ENCODE measurements at regions not wholly inside any gene's neighbourhood (a gene's known extent, or its start where the extent isn't known, plus 50 kb on each side); places are given as distances from the start of the nearest gene placed in this dataset.

DNA sequence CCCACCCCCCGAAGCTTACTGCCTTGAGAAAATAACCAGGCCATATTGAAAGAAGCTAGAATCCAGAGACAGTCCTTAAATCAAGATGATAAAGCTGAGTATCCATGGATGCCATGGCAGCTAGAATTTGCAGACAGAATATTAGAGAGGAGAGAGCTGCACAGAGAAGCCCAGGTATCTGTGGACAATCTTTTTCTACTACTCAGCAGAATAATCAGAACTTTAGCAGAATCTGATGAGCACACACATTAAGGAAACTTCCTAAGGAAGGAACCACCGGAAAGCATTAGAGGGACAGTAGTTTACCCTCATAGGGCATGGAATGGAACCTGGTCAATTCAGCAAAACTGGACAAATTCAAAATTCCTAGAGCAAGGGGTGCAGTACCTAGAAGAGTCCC lies 1001.7 kb downstream of the HACE1 start:
- no peaks in the 10 kb centered on the region for H4K20me1 ChIP-seq (ENCODE audit: control insufficient read depth, insufficient read depth)
- H3K36me3 ChIP-seq (ENCODE audit: control insufficient read depth in 2 of 2, insufficient read depth in 2 of 2, low read length in 1 of 2): no peaks in the 10 kb centered on the region
- no peak overlapping the region for H2AFZ ChIP-seq (ENCODE audit: control insufficient read depth, low read depth, low read length)
- no peak overlapping the region for H3K9ac ChIP-seq (ENCODE audit: control insufficient read depth, insufficient read depth, low read length)
- ChIA-PET POLR2A (no interaction called here), CTCF (no interaction called here), RAD21 (ENCODE audit: unreplicated experiment) (no interaction called here), SMC1A (ENCODE audit: uncharacterized antibody, unreplicated experiment) (interaction anchor here (0.6 to 0.7 kb wide), 2 partner anchors 20 to 344 kb away, joined by 3 read pairs; no protein-coding TSS in a partner anchor)
- in situ Hi-C loops (cut with MboI) (no loop called here), intact Hi-C loops (cut with micrococcal nuclease; ENCODE audit: unreplicated experiment) (no loop called here)
- 16% methylated on average over 2 of the region's 2 CpGs for WGBS (ENCODE audit: insufficient coverage, insufficient replicate concordance, low lambda C conversion rate, missing lambda C conversion rate)
- no peaks in the 10 kb centered on the region for H3K9me3 ChIP-seq (replicated peaks; ENCODE audit: control insufficient read depth, insufficient read depth, low read length)
- H3K4me2 ChIP-seq (ENCODE audit: control insufficient read depth, insufficient read depth): no peak overlapping the region
- H3K4me1 ChIP-seq (ENCODE audit: control insufficient read depth, insufficient read depth, low read length): no peaks in the 10 kb centered on the region
- ATAC-seq (no peak), FAIRE-seq (no peak), DNase-seq (ENCODE audit: low read depth, low spot score) (no peak)
- no peaks in the 10 kb centered on the region for H3K79me2 ChIP-seq (ENCODE audit: control insufficient read depth, insufficient read depth, low read length)
- TF ChIP-seq RUNX3 (IDR thresholded peaks at IDR 0.05; ENCODE audit: low read length): no peak
- no peak for TF ChIP-seq SIX5 (IDR thresholded peaks at IDR 0.05; ENCODE audit: low read depth, low read length, severe bottlenecking)
- TF ChIP-seq, protein P1, sequence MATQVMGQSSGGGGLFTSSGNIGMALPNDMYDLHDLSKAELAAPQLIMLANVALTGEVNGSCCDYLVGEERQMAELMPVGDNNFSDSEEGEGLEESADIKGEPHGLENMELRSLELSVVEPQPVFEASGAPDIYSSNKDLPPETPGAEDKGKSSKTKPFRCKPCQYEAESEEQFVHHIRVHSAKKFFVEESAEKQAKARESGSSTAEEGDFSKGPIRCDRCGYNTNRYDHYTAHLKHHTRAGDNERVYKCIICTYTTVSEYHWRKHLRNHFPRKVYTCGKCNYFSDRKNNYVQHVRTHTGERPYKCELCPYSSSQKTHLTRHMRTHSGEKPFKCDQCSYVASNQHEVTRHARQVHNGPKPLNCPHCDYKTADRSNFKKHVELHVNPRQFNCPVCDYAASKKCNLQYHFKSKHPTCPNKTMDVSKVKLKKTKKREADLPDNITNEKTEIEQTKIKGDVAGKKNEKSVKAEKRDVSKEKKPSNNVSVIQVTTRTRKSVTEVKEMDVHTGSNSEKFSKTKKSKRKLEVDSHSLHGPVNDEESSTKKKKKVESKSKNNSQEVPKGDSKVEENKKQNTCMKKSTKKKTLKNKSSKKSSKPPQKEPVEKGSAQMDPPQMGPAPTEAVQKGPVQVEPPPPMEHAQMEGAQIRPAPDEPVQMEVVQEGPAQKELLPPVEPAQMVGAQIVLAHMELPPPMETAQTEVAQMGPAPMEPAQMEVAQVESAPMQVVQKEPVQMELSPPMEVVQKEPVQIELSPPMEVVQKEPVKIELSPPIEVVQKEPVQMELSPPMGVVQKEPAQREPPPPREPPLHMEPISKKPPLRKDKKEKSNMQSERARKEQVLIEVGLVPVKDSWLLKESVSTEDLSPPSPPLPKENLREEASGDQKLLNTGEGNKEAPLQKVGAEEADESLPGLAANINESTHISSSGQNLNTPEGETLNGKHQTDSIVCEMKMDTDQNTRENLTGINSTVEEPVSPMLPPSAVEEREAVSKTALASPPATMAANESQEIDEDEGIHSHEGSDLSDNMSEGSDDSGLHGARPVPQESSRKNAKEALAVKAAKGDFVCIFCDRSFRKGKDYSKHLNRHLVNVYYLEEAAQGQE (IDR thresholded peaks at IDR 0.05; ENCODE audit: low read depth, low read length): no peak
- TF ChIP-seq ESRRA (IDR thresholded peaks at IDR 0.05; ENCODE audit: low read length): no peak
- TF ChIP-seq SMARCA5 (IDR thresholded peaks at IDR 0.05): no peak
- no peak for TF ChIP-seq GATAD2B (conservative IDR thresholded peaks at IDR 0.05; ENCODE audit: low read depth)
- no peak for TF ChIP-seq TCF3 (IDR thresholded peaks at IDR 0.05; ENCODE audit: borderline replicate concordance, insufficient read depth, low read depth, low read length)
- no peak for TF ChIP-seq HDAC6 (IDR thresholded peaks at IDR 0.05; ENCODE audit: unreplicated experiment)
- TF ChIP-seq POLR2AphosphoS5 (IDR thresholded peaks at IDR 0.05; ENCODE audit: low read length): no peak
- TF ChIP-seq YBX1 (IDR thresholded peaks at IDR 0.05): no peak
- TF ChIP-seq, protein P2, sequence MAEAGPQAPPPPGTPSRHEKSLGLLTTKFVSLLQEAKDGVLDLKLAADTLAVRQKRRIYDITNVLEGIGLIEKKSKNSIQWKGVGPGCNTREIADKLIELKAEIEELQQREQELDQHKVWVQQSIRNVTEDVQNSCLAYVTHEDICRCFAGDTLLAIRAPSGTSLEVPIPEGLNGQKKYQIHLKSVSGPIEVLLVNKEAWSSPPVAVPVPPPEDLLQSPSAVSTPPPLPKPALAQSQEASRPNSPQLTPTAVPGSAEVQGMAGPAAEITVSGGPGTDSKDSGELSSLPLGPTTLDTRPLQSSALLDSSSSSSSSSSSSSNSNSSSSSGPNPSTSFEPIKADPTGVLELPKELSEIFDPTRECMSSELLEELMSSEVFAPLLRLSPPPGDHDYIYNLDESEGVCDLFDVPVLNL (IDR thresholded peaks at IDR 0.05; ENCODE audit: low read depth, low read length): no peak
- TF ChIP-seq POU2F2 (IDR thresholded peaks at IDR 0.05; ENCODE audit: borderline replicate concordance, low read depth, low read length): no peak
- TF ChIP-seq HDGF (IDR thresholded peaks at IDR 0.05): no peak
- no peak for TF ChIP-seq SMC3 (IDR thresholded peaks at IDR 0.05; ENCODE audit: borderline replicate concordance, low read length)
- TF ChIP-seq, protein P3, sequence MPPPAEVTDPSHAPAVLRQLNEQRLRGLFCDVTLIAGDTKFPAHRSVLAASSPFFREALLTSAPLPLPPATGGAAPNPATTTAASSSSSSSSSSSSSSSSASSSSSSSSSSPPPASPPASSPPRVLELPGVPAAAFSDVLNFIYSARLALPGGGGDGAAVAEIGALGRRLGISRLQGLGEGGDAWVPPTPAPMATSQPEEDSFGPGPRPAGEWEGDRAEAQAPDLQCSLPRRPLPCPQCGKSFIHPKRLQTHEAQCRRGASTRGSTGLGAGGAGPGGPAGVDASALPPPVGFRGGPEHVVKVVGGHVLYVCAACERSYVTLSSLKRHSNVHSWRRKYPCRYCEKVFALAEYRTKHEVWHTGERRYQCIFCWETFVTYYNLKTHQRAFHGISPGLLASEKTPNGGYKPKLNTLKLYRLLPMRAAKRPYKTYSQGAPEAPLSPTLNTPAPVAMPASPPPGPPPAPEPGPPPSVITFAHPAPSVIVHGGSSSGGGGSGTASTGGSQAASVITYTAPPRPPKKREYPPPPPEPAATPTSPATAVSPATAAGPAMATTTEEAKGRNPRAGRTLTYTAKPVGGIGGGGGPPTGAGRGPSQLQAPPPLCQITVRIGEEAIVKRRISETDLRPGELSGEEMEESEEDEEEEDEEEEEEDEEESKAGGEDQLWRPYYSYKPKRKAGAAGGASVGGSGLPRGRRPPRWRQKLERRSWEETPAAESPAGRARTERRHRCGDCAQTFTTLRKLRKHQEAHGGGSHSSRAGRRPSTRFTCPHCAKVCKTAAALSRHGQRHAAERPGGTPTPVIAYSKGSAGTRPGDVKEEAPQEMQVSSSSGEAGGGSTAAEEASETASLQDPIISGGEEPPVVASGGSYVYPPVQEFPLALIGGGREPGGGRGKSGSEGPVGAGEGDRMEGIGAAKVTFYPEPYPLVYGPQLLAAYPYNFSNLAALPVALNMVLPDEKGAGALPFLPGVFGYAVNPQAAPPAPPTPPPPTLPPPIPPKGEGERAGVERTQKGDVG (CRISPR knock-in tag; IDR thresholded peaks at IDR 0.05): no peak
- no peak for TF ChIP-seq NFYB (IDR thresholded peaks at IDR 0.05; ENCODE audit: insufficient read depth, low read depth, low read length)
- TF ChIP-seq SREBF1 (IDR thresholded peaks at IDR 0.05; ENCODE audit: low read length): no peak
- TF ChIP-seq EED (IDR thresholded peaks at IDR 0.05; ENCODE audit: low read depth): no peak
- no peak overlapping the region for H3K4me3 ChIP-seq
- no peaks in the 10 kb centered on the region for H3K27me3 ChIP-seq (replicated peaks in 1 of 2; ENCODE audit: control insufficient read depth in 2 of 2, insufficient read depth in 2 of 2, low read length in 1 of 2)
- no peak overlapping the region for H3K27ac ChIP-seq (ENCODE audit: control insufficient read depth, insufficient read depth)
- no TSS peak for BruUV-seq (replicated peaks)
